PC-9 (cell line): ENCODE measurements at regions not wholly inside any gene's neighbourhood (a gene's known extent, or its start where the extent isn't known, plus 50 kb on each side); places are given as distances from the start of the nearest gene placed in this dataset.

Experiments
- CTCF ChIP-seq: fragments of 200-600 bp; sonication (generic); conservative IDR thresholded peaks from 2 replicates; pipeline ENCODE4 v1.6.1; 2017; ENCODE audit warnings: mixed run types, antibody characterized with exemption, mild to moderate bottlenecking, moderate library complexity
- EZH2 ChIP-seq: fragments of 200-600 bp; sonication (generic); IDR thresholded peaks from 2 replicates; pipeline ENCODE4 v1.8.0; 2017; ENCODE audit warnings: antibody characterized with exemption, low read depth

GRCh38 chr3:155995525-155996370, 124.6 kb upstream of the KCNAB1 start:
- TF ChIP-seq EZH2 (no peak), CTCF (peak; percentile 80)
